Loucy (cell line): ENCODE measurements at regions not wholly inside any gene's neighbourhood (a gene's known extent, or its start where the extent isn't known, plus 50 kb on each side); places are given as distances from the start of the nearest gene placed in this dataset.

Experiments
- CTCF ChIP-seq: fragments of 200-600 bp; sonication (generic); conservative IDR thresholded peaks from 2 replicates; pipeline ENCODE4 v1.5.1; 2014; ENCODE audit warnings: mild to moderate bottlenecking, antibody characterized with exemption, low read length
- EZH2phosphoT487 ChIP-seq: fragments of 200-600 bp; IDR thresholded peaks from 2 replicates; pipeline ENCODE4 v1.6.1; 2018; ENCODE audit warnings: antibody characterized with exemption, mild to moderate bottlenecking, moderate library complexity, borderline replicate concordance

GRCh38 chr3:147672436-147672835, 263.3 kb downstream of the ZIC1 start:
- no peak for TF ChIP-seq CTCF
- TF ChIP-seq EZH2phosphoT487 = no peak
